HCT116 (cell line): ENCODE measurements at regions not wholly inside any gene's neighbourhood (a gene's known extent, or its start where the extent isn't known, plus 50 kb on each side); places are given as distances from the start of the nearest gene placed in this dataset.

Source experiments
- ATAC-seq: fragments of 200-7000 bp; cut with Tn5 transposase; 2 replicates; pipeline ENCODE4 v1.9.1; 2020; ENCODE audit warnings: mild to moderate bottlenecking, moderate library complexity
- BruUV-seq: library from RNA; stranded (reverse); fragments of 400-500 nt; replicated peaks from 2 replicates; lab custom pipeline; 2021; lab: Mats Ljungman, UMichigan
- CTCF ChIA-PET: fragments of 300-600 bp; sonication (Branson Sonifier 250); formaldehyde crosslinking; loops from one replicate; lab custom pipeline; 2021; ENCODE audit warnings: antibody characterized with exemption; lab: Charles Lee
- POLR2A ChIA-PET: fragments of 300-600, 350-600 bp; sonication (Branson Sonifier 250); formaldehyde crosslinking; loops from one replicate; lab custom pipeline; 2021; ENCODE audit warnings: antibody characterized with exemption; lab: Charles Lee
- RAD21 ChIA-PET, 2 experiments: fragments of 300-600 bp; sonication (Branson Sonifier 250); formaldehyde crosslinking; loops; one replicate each; lab custom pipeline; 2023; ENCODE audit warnings: low total read pairs in 2 of 2; ENCODE audit not compliant: uncharacterized antibody in 2 of 2, unreplicated experiment in 2 of 2, low non-redundant PET in 1 of 2; lab: Charles Lee
- DNase-seq: peaks from one replicate; pipeline ENCODE4 v3.0.0-alpha.2; 2010; ENCODE audit warnings: low read depth, low spot score
- H2AFZ ChIP-seq: fragments of 200-600 bp; shearing (Covaris generic), sonication (generic); 2 replicates; pipeline ENCODE4 v1.6.1; 2017; ENCODE audit warnings: low read depth, mixed run types, mixed read lengths, antibody characterized with exemption, low read length; ENCODE audit not compliant: poor library complexity, severe bottlenecking
- H3K27ac ChIP-seq: 2 replicates; pipeline ENCODE4 v1.5.1; 2012; ENCODE audit warnings: low read depth, low read length
- H3K27me3 ChIP-seq: fragments of 200-600 bp; sonication (generic); 2 replicates; pipeline ENCODE4 v1.6.1; 2016; ENCODE audit warnings: mixed run types, low read length, mixed read lengths; ENCODE audit not compliant: insufficient read depth
- H3K36me3 ChIP-seq, 2 experiments: fragments of 200-500 bp in 1 of 2; fragments of 200-600 bp in 1 of 2; sonication (Bioruptor generic) in 1 of 2; sonication (generic) in 1 of 2; 2 replicates each; pipeline versions ENCODE4 v1.5.1 to v1.6.1; 2014 to 2016; ENCODE audit warnings: low read length in 2 of 2, inconsistent platforms in 1 of 2, mixed read lengths in 1 of 2, mixed run types in 1 of 2; ENCODE audit not compliant: insufficient read depth in 2 of 2, control insufficient read depth in 1 of 2
- H3K4me1 ChIP-seq, 2 experiments: fragments of 200-600 bp in 1 of 2; sonication (generic) in 1 of 2; 2 replicates each; pipeline versions ENCODE4 v1.5.1 to v1.6.1; 2012 to 2017; ENCODE audit warnings: low read length in 2 of 2, inconsistent platforms in 1 of 2, mild to moderate bottlenecking in 1 of 2, mixed read lengths in 1 of 2, mixed run types in 1 of 2, moderate library complexity in 1 of 2; ENCODE audit not compliant: insufficient read depth in 2 of 2, control insufficient read depth in 1 of 2
- H3K4me2 ChIP-seq: fragments of 200-600 bp; sonication (generic); 2 replicates; pipeline ENCODE4 v1.6.1; 2017; ENCODE audit warnings: mixed run types, low read length, mixed read lengths
- H3K4me3 ChIP-seq, 2 experiments: fragments of 200-600 bp in 1 of 2; sonication (generic) in 1 of 2; replicated peaks in 1 of 2; 2 replicates each; pipeline ENCODE4 v1.5.1; 2011 to 2016; ENCODE audit warnings: low read length in 2 of 2, control low read depth in 1 of 2, low read depth in 1 of 2, mild to moderate bottlenecking in 1 of 2, mixed read lengths in 1 of 2, mixed run types in 1 of 2
- H3K79me2 ChIP-seq: fragments of 200-600 bp; sonication (generic); 2 replicates; pipeline ENCODE4 v1.6.1; 2017; ENCODE audit warnings: mild to moderate bottlenecking, mixed run types, low read length, moderate library complexity, mixed read lengths; ENCODE audit not compliant: insufficient read depth
- H3K9ac ChIP-seq: fragments of 200-600 bp; sonication (generic); 2 replicates; pipeline ENCODE4 v1.6.1; 2016; ENCODE audit warnings: low read length, mixed read lengths
- H3K9me2 ChIP-seq: fragments of 200-600 bp; sonication (generic), shearing (Covaris generic); 2 replicates; pipeline ENCODE4 v1.6.1; 2017; ENCODE audit warnings: mixed run types, mild to moderate bottlenecking, moderate library complexity; ENCODE audit not compliant: insufficient read depth
- H3K9me3 ChIP-seq, 2 experiments: fragments of 200-500 bp in 1 of 2; fragments of 200-600 bp in 1 of 2; sonication (Bioruptor generic) in 1 of 2; sonication (generic) in 1 of 2; 2 replicates each; pipeline ENCODE4 v1.6.1; 2014 to 2017; ENCODE audit warnings: low read length in 2 of 2, mixed read lengths in 2 of 2, inconsistent platforms in 1 of 2, low read depth in 1 of 2, mild to moderate bottlenecking in 1 of 2, mixed run types in 1 of 2, moderate library complexity in 1 of 2; ENCODE audit not compliant: control insufficient read depth in 1 of 2, insufficient read depth in 1 of 2
- H4K20me1 ChIP-seq: fragments of 200-600 bp; sonication (generic), shearing (Covaris generic); 2 replicates; pipeline ENCODE4 v1.6.1; 2017; ENCODE audit warnings: mixed run types, mild to moderate bottlenecking, moderate library complexity; ENCODE audit not compliant: insufficient read depth
- CBX3 ChIP-seq: IDR thresholded peaks from 2 replicates; pipeline ENCODE4 v1.6.1; 2012; ENCODE audit warnings: low read depth
- CEBPB ChIP-seq: IDR thresholded peaks from 2 replicates; pipeline ENCODE4 v1.6.1; 2012; ENCODE audit warnings: low read depth
- ELF1 ChIP-seq: IDR thresholded peaks from 2 replicates; pipeline ENCODE4 v1.6.1; 2012; ENCODE audit warnings: low read depth, borderline replicate concordance
- EZH2 ChIP-seq: fragments of 200-600 bp; sonication (generic); IDR thresholded peaks from 2 replicates; pipeline ENCODE4 v1.6.1; 2017; ENCODE audit warnings: antibody characterized with exemption, mixed run types
- FOSL1 ChIP-seq: IDR thresholded peaks from 2 replicates; pipeline ENCODE4 v1.6.1; 2012; ENCODE audit warnings: low read depth
- JUND ChIP-seq: IDR thresholded peaks from 2 replicates; pipeline ENCODE4 v1.6.1; 2012
- POLR2A ChIP-seq: IDR thresholded peaks from 2 replicates; pipeline ENCODE4 v1.7.0; 2011; ENCODE audit warnings: borderline replicate concordance; ENCODE audit not compliant: insufficient read depth, insufficient read length; ENCODE audit errors: extremely low read depth
- POLR2AphosphoS5 ChIP-seq: IDR thresholded peaks from 2 replicates; pipeline ENCODE4 v1.6.1; 2011; ENCODE audit warnings: mild to moderate bottlenecking, low read depth, low read length, moderate library complexity
- SIN3A ChIP-seq: IDR thresholded peaks from 2 replicates; pipeline ENCODE4 v1.6.1; 2012; ENCODE audit warnings: low read depth
- SP1 ChIP-seq: IDR thresholded peaks from 2 replicates; pipeline ENCODE4 v1.6.1; 2012; ENCODE audit warnings: low read depth
- SRF ChIP-seq: IDR thresholded peaks from 2 replicates; pipeline ENCODE4 v1.6.1; 2012; ENCODE audit warnings: low read depth
- TCF7L2 ChIP-seq: IDR thresholded peaks from 2 replicates; pipeline ENCODE4 v1.7.0; 2011; ENCODE audit warnings: borderline replicate concordance, inconsistent platforms; ENCODE audit not compliant: insufficient read depth, insufficient read length; ENCODE audit errors: extremely low read depth
- YY1 ChIP-seq: IDR thresholded peaks from 2 replicates; pipeline ENCODE4 v1.6.1; 2011; ENCODE audit warnings: low read length, low read depth, moderate library complexity, mild to moderate bottlenecking; ENCODE audit not compliant: insufficient replicate concordance; ENCODE audit errors: extremely low read depth
- ZNF274 ChIP-seq: fragments of 200-500 bp; sonication (Bioruptor generic); IDR thresholded peaks from 2 replicates; pipeline ENCODE4 v1.6.1; 2014; ENCODE audit warnings: mild to moderate bottlenecking, low read depth, low read length, inconsistent platforms
- intact Hi-C: fragments of 100-400 bp; cut with micrococcal nuclease; formaldehyde crosslinking; loops from 2 replicates; pipeline ENCODE4 v1.10.0; 2022
- TF ChIP-seq, protein P1 (sequence below): IDR thresholded peaks from 2 replicates; pipeline ENCODE4 v1.6.1; 2012
- TF ChIP-seq, protein P2 (sequence below), 3 experiments: fragments of 200-600 bp in 1 of 3; sonication (generic) in 1 of 3; IDR thresholded peaks in 2 of 3; conservative IDR thresholded peaks in 1 of 3; 2 replicates each; pipeline ENCODE4 v1.5.1; 2012 to 2017; ENCODE audit warnings: low read depth in 2 of 3, low read length in 2 of 3, antibody characterized with exemption in 1 of 3, borderline replicate concordance in 1 of 3, control low read depth in 1 of 3, mild to moderate bottlenecking in 1 of 3, mixed read lengths in 1 of 3, mixed run types in 1 of 3, moderate library complexity in 1 of 3; ENCODE audit not compliant: insufficient read depth in 1 of 3
- TF ChIP-seq, protein P3 (sequence below): IDR thresholded peaks from 2 replicates; pipeline ENCODE4 v1.6.1; 2012
- TF ChIP-seq, protein P4 (sequence below): IDR thresholded peaks from 2 replicates; pipeline ENCODE4 v1.6.1; 2011; ENCODE audit warnings: mild to moderate bottlenecking, low read length, moderate library complexity; ENCODE audit not compliant: insufficient replicate concordance; ENCODE audit errors: extremely low read depth
- TF ChIP-seq, protein P5 (sequence below): IDR thresholded peaks from 2 replicates; pipeline ENCODE4 v1.6.1; 2012; ENCODE audit warnings: low read depth

DNA sequence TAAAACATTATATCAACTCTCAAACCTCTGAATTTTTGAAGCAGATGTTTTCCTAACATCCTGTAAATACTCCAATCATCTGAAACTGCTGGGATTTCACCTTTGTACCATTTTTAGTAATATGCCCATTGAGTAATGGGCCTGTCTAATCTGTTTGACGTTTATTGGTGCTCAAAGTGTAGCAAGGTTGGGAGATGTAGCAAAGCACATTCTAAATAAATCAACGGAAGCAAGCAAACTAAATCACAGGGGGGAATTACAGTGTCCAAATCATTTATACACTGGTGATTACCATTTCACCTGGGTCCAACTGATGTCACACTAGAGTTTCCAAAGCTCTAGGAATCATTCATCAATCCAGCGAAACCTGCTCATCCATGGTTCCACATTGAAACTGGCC, 518.7 kb upstream of the TBL1XR1 start:
- H3K4me3 ChIP-seq, result no peak overlapping the region
- no peaks in the 10 kb centered on the region for H3K79me2 ChIP-seq
- no peak overlapping the region for H3K4me2 ChIP-seq
- intact Hi-C loops, result no loop called here
- no peaks in the 10 kb centered on the region for H3K9me2 ChIP-seq
- no peak overlapping the region for H2AFZ ChIP-seq
- H4K20me1 ChIP-seq, result no peaks in the 10 kb centered on the region
- DNase-seq (no peak), ATAC-seq (no peak)
- H3K27ac ChIP-seq, result no peak overlapping the region
- ChIA-PET CTCF (no interaction called here), POLR2A (no interaction called here), RAD21 (no interaction called here)
- no peaks in the 10 kb centered on the region for H3K4me1 ChIP-seq
- no peak overlapping the region for H3K9ac ChIP-seq
- H3K27me3 ChIP-seq, result no peaks in the 10 kb centered on the region
- no peaks in the 10 kb centered on the region for H3K9me3 ChIP-seq
- no peaks in the 10 kb centered on the region for H3K36me3 ChIP-seq
- no peak for TF ChIP-seq YY1
- TF ChIP-seq, protein P1, sequence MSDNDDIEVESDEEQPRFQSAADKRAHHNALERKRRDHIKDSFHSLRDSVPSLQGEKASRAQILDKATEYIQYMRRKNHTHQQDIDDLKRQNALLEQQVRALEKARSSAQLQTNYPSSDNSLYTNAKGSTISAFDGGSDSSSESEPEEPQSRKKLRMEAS, result no peak
- TF ChIP-seq, protein P2, sequence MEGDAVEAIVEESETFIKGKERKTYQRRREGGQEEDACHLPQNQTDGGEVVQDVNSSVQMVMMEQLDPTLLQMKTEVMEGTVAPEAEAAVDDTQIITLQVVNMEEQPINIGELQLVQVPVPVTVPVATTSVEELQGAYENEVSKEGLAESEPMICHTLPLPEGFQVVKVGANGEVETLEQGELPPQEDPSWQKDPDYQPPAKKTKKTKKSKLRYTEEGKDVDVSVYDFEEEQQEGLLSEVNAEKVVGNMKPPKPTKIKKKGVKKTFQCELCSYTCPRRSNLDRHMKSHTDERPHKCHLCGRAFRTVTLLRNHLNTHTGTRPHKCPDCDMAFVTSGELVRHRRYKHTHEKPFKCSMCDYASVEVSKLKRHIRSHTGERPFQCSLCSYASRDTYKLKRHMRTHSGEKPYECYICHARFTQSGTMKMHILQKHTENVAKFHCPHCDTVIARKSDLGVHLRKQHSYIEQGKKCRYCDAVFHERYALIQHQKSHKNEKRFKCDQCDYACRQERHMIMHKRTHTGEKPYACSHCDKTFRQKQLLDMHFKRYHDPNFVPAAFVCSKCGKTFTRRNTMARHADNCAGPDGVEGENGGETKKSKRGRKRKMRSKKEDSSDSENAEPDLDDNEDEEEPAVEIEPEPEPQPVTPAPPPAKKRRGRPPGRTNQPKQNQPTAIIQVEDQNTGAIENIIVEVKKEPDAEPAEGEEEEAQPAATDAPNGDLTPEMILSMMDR (IDR thresholded peaks at IDR 0.05 in 2 of 3, conservative IDR thresholded peaks at IDR 0.05 in 1 of 3; ENCODE audit: borderline replicate concordance in 1 of 3, insufficient read depth in 1 of 3, low read depth in 2 of 3, low read length in 2 of 3), result no peak
- no peak for TF ChIP-seq SP1
- TF ChIP-seq TCF7L2, result no peak
- no peak for TF ChIP-seq POLR2AphosphoS5
- TF ChIP-seq, protein P3, sequence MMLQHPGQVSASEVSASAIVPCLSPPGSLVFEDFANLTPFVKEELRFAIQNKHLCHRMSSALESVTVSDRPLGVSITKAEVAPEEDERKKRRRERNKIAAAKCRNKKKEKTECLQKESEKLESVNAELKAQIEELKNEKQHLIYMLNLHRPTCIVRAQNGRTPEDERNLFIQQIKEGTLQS, result no peak
- no peak for TF ChIP-seq CBX3
- no peak for TF ChIP-seq SRF
- TF ChIP-seq JUND, result no peak
- no peak for TF ChIP-seq ZNF274
- no peak for TF ChIP-seq POLR2A
- TF ChIP-seq ELF1, result no peak
- no peak for TF ChIP-seq SIN3A
- TF ChIP-seq CEBPB, result no peak
- TF ChIP-seq EZH2, result no peak
- no peak for TF ChIP-seq FOSL1
- TF ChIP-seq, protein P4, sequence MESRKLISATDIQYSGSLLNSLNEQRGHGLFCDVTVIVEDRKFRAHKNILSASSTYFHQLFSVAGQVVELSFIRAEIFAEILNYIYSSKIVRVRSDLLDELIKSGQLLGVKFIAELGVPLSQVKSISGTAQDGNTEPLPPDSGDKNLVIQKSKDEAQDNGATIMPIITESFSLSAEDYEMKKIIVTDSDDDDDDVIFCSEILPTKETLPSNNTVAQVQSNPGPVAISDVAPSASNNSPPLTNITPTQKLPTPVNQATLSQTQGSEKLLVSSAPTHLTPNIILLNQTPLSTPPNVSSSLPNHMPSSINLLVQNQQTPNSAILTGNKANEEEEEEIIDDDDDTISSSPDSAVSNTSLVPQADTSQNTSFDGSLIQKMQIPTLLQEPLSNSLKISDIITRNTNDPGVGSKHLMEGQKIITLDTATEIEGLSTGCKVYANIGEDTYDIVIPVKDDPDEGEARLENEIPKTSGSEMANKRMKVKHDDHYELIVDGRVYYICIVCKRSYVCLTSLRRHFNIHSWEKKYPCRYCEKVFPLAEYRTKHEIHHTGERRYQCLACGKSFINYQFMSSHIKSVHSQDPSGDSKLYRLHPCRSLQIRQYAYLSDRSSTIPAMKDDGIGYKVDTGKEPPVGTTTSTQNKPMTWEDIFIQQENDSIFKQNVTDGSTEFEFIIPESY, result no peak
- TF ChIP-seq, protein P5, sequence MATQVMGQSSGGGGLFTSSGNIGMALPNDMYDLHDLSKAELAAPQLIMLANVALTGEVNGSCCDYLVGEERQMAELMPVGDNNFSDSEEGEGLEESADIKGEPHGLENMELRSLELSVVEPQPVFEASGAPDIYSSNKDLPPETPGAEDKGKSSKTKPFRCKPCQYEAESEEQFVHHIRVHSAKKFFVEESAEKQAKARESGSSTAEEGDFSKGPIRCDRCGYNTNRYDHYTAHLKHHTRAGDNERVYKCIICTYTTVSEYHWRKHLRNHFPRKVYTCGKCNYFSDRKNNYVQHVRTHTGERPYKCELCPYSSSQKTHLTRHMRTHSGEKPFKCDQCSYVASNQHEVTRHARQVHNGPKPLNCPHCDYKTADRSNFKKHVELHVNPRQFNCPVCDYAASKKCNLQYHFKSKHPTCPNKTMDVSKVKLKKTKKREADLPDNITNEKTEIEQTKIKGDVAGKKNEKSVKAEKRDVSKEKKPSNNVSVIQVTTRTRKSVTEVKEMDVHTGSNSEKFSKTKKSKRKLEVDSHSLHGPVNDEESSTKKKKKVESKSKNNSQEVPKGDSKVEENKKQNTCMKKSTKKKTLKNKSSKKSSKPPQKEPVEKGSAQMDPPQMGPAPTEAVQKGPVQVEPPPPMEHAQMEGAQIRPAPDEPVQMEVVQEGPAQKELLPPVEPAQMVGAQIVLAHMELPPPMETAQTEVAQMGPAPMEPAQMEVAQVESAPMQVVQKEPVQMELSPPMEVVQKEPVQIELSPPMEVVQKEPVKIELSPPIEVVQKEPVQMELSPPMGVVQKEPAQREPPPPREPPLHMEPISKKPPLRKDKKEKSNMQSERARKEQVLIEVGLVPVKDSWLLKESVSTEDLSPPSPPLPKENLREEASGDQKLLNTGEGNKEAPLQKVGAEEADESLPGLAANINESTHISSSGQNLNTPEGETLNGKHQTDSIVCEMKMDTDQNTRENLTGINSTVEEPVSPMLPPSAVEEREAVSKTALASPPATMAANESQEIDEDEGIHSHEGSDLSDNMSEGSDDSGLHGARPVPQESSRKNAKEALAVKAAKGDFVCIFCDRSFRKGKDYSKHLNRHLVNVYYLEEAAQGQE, result no peak
- no TSS peak for BruUV-seq
